K562 (cell line): ENCODE measurements at regions not wholly inside any gene's neighbourhood (a gene's known extent, or its start where the extent isn't known, plus 50 kb on each side); places are given as distances from the start of the nearest gene placed in this dataset.

Experiments used
- ATAC-seq: fragments of 200-7000 bp; cut with Tn5 transposase; 3 replicates; pipeline ENCODE4 v1.9.1; 2020; ENCODE audit warnings: moderate library complexity
- BruUV-seq: library from RNA; stranded (reverse); fragments of 400-500 nt; replicated peaks from 2 replicates; lab custom pipeline; 2021; lab: Mats Ljungman, UMichigan
- CTCF ChIA-PET: fragments of 300-600 bp; formaldehyde crosslinking; extraction: SDS; loops from one replicate; lab custom pipeline; 2021; ENCODE audit warnings: low intra/inter-chr PET ratio; lab: Yijun Ruan, JAX
- POLR2A ChIA-PET: fragments of 300-600, 350-650 bp; sonication (Branson Sonifier 250); formaldehyde crosslinking; extraction: SDS; loops from one replicate; lab custom pipeline; 2021; ENCODE audit warnings: antibody characterized with exemption, inconsistent platforms; lab: Yijun Ruan, JAX
- DNase-seq, 4 experiments: peaks; one replicate each; pipeline versions ENCODE4 v3.0.0 to v3.0.0-alpha.2; 2011 to 2018; ENCODE audit warnings: low spot score in 3 of 4, mixed read lengths in 3 of 4; ENCODE audit errors: extremely low read depth in 1 of 4
- FAIRE-seq: peaks from 2 replicates; lab custom pipeline; 2011; peaks lifted over from hg19 to GRCh38; lab: Jason Lieb, UNC
- H2AFZ ChIP-seq: 2 replicates; pipeline ENCODE4 v1.6.0; 2011; ENCODE audit warnings: low read depth, low read length, control low read depth, inconsistent platforms
- H3K27ac ChIP-seq: fragments of 200-600 bp; 3 replicates; pipeline ENCODE4 v1.8.0; 2011; ENCODE audit warnings: low read depth, mild to moderate bottlenecking, control low read depth, inconsistent platforms, low read length, moderate library complexity, mixed read lengths; ENCODE audit errors: extremely low read depth
- H3K27me3 ChIP-seq, 2 experiments: fragments of 300-600 bp in 1 of 2; 2 replicates in 1 of 2; 3 replicates in 1 of 2; pipeline versions ENCODE4 v1.6.0 to v1.8.0; 2011; ENCODE audit warnings: inconsistent platforms in 2 of 2, low read length in 2 of 2, mild to moderate bottlenecking in 1 of 2, mixed read lengths in 1 of 2, moderate library complexity in 1 of 2; ENCODE audit not compliant: control insufficient read depth in 2 of 2, insufficient read depth in 2 of 2
- H3K36me3 ChIP-seq: fragments of 300-600 bp; 3 replicates; pipeline ENCODE4 v1.8.0; 2011; ENCODE audit warnings: mild to moderate bottlenecking, low read length, inconsistent platforms; ENCODE audit not compliant: control insufficient read depth, insufficient read depth
- H3K4me1 ChIP-seq, 2 experiments: fragments of 200-600 bp in 1 of 2; replicated peaks in 1 of 2; 2 replicates in 1 of 2; 3 replicates in 1 of 2; pipeline versions ENCODE4 v1.5.1 to v1.8.0; 2011; ENCODE audit warnings: inconsistent platforms in 2 of 2, low read length in 2 of 2, mild to moderate bottlenecking in 1 of 2, mixed read lengths in 1 of 2, moderate library complexity in 1 of 2; ENCODE audit not compliant: control insufficient read depth in 2 of 2, insufficient read depth in 2 of 2
- H3K4me2 ChIP-seq: 2 replicates; pipeline ENCODE4 v1.6.1; 2011; ENCODE audit warnings: low read length, control low read depth, inconsistent platforms, mixed read lengths; ENCODE audit not compliant: insufficient read depth
- H3K4me3 ChIP-seq: fragments of 200-600 bp; sonication (generic), shearing (Covaris generic); 2 replicates; pipeline ENCODE4 v1.5.1; 2016; ENCODE audit warnings: control low read depth, inconsistent platforms
- H3K79me2 ChIP-seq: fragments of 200-600 bp; 3 replicates; pipeline ENCODE4 v1.8.0; 2011; ENCODE audit warnings: low read length, inconsistent platforms; ENCODE audit not compliant: control insufficient read depth, insufficient read depth
- H3K9ac ChIP-seq, 2 experiments: 2 replicates each; pipeline versions ENCODE4 v1.6.0 to v1.6.1; 2011; ENCODE audit warnings: low read depth in 2 of 2, low read length in 2 of 2, control low read depth in 1 of 2, inconsistent platforms in 1 of 2, mild to moderate bottlenecking in 1 of 2, mixed read lengths in 1 of 2; ENCODE audit not compliant: insufficient read depth in 1 of 2
- H3K9me1 ChIP-seq: one replicate; pipeline ENCODE4 v1.6.0; 2011; ENCODE audit warnings: inconsistent platforms, mild to moderate bottlenecking, low read length, moderate library complexity; ENCODE audit not compliant: control insufficient read depth, insufficient read depth
- H3K9me3 ChIP-seq: replicated peaks from 2 replicates; pipeline ENCODE4 v1.5.1; 2011; ENCODE audit warnings: low read depth, low read length, inconsistent platforms; ENCODE audit not compliant: control insufficient read depth, insufficient read depth
- H4K20me1 ChIP-seq: replicated peaks from 2 replicates; pipeline ENCODE4 v1.6.1; 2011; ENCODE audit warnings: low read length, inconsistent platforms, mixed read lengths; ENCODE audit not compliant: control insufficient read depth, insufficient read depth
- HDAC3 ChIP-seq: fragments of 450-650 bp; IDR thresholded peaks from 2 replicates; pipeline ENCODE4 v1.6.1; 2018; ENCODE audit warnings: borderline replicate concordance, mild to moderate bottlenecking, moderate library complexity; ENCODE audit not compliant: partially characterized antibody
- NFATC3 ChIP-seq: fragments of 450-650 bp; IDR thresholded peaks from 2 replicates; pipeline ENCODE4 v1.6.1; 2017; ENCODE audit warnings: mild to moderate bottlenecking
- RFX5 ChIP-seq: IDR thresholded peaks from 2 replicates; pipeline ENCODE4 v1.6.1; 2011; ENCODE audit warnings: low read depth, mild to moderate bottlenecking, improper control_type of control experiment, low read length
- RFX7 ChIP-seq: fragments of 250-450 bp; sonication (Bioruptor Pico); IDR thresholded peaks from 2 replicates; pipeline ENCODE4 v1.5.1; 2021; ENCODE audit warnings: mild to moderate bottlenecking
- SREBF2 ChIP-seq: sonication (generic); formaldehyde crosslinking; IDR thresholded peaks from 2 replicates; pipeline ENCODE4 v1.4.0; 2020; ENCODE audit warnings: mild to moderate bottlenecking, missing genetic modification reagents
- TBL1XR1 ChIP-seq, 2 experiments: IDR thresholded peaks; 2 replicates each; pipeline ENCODE4 v1.6.1; 2012; ENCODE audit warnings: improper control_type of control experiment in 2 of 2, low read length in 2 of 2, mild to moderate bottlenecking in 1 of 2
- U2AF2 ChIP-seq: fragments of 200-400 bp; formaldehyde crosslinking; optimal IDR thresholded peaks from 2 replicates; pipeline ENCODE3; 2017; ENCODE audit warnings: low read depth, mild to moderate bottlenecking, low read length
- ZFX ChIP-seq: sonication (generic); formaldehyde crosslinking; IDR thresholded peaks from 2 replicates; pipeline ENCODE4 v1.8.0; 2022; ENCODE audit warnings: mild to moderate bottlenecking, missing genetic modification reagents, moderate library complexity
- ZNF707 ChIP-seq: fragments of 250-450 bp; sonication (Bioruptor Pico); conservative IDR thresholded peaks from 2 replicates; pipeline ENCODE4 v1.8.0; 2022; ENCODE audit warnings: inconsistent platforms, mild to moderate bottlenecking, moderate library complexity
- ZSCAN29 ChIP-seq: fragments of 450-650 bp; IDR thresholded peaks from 2 replicates; pipeline ENCODE4 v1.6.1; 2017
- WGBS: fragments of 100-300 bp; shearing (Covaris generic); methylation state at CpG from one replicate; pipeline ENCODE4 v1.1.6; 2016; ENCODE audit warnings: low coverage, mixed read lengths; ENCODE audit not compliant: insufficient coverage; ENCODE audit errors: missing lambda C conversion rate; 5-methylcytosine and 5-hydroxymethylcytosine counted together
- in situ Hi-C: fragments of 300-500 bp; cut with MboI; formaldehyde crosslinking; loops from 4 replicates; pipeline ENCODE4 v1.15.0; 2018; ENCODE audit warnings: inconsistent platforms, mixed read lengths
- intact Hi-C: fragments of 100-400 bp; cut with micrococcal nuclease; formaldehyde crosslinking; loops from 2 replicates; pipeline ENCODE4 v1.14.2; 2022
- TF ChIP-seq, protein P1 (sequence below): fragments of 250-450 bp; sonication (Bioruptor Pico); IDR thresholded peaks from 2 replicates; pipeline ENCODE4 v1.4.0; 2020; ENCODE audit warnings: mild to moderate bottlenecking, moderate library complexity
- TF ChIP-seq, protein P2 (sequence below): fragments of 450-650 bp; IDR thresholded peaks from 2 replicates; pipeline ENCODE4 v1.6.1; 2016
- TF ChIP-seq, protein P3 (sequence below): fragments of 450-650 bp; IDR thresholded peaks from 2 replicates; pipeline ENCODE4 v1.6.1; 2016; ENCODE audit warnings: missing biosample characterization, missing genetic modification characterization
- TF ChIP-seq, protein P4 (sequence below): fragments of 250-450 bp; sonication (Bioruptor Pico); IDR thresholded peaks from 2 replicates; pipeline ENCODE4 v1.8.0; 2022; ENCODE audit warnings: moderate library complexity, mild to moderate bottlenecking, inconsistent platforms

DNA sequence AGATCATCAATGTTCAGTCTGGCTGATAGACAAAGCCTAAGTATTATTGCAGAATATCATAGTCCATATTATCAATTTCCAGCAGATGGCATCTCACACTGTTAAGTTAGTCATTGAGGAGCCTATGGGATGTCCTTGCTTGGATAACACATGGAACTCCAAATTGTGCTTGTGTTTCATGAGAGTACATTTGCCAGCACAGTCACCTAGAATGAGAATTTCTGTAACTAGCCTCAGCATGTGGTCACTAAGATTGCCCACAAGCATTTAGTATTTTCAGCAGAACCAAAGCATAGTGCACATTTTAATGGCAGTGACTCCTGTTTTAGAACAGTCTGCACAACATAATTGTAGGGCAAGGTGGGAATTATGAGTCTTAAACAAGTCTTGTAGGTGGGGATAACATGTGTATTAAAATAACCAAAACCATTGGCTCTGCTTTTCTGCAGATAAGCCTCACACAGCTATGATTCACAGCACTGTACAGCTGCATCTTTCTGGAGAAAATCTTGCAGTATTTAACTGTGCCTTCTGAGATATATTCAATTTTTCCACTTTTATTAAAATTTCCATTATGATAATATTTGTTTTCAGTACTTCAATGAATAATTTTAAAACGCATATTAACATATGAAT is 882.8 kb upstream of the SOX9 start:
- FAIRE-seq: no peak
- no peak overlapping the region for H2AFZ ChIP-seq
- no peaks in the 10 kb centered on the region for H3K4me1 ChIP-seq
- intact Hi-C loops: no loop called here
- in situ Hi-C loops: no loop called here
- no peak overlapping the region for H3K4me3 ChIP-seq
- H3K27ac ChIP-seq: no peak overlapping the region
- TF ChIP-seq ZFX (CRISPR knock-in tag): no peak
- no peak for TF ChIP-seq RFX7
- TF ChIP-seq, protein P1, sequence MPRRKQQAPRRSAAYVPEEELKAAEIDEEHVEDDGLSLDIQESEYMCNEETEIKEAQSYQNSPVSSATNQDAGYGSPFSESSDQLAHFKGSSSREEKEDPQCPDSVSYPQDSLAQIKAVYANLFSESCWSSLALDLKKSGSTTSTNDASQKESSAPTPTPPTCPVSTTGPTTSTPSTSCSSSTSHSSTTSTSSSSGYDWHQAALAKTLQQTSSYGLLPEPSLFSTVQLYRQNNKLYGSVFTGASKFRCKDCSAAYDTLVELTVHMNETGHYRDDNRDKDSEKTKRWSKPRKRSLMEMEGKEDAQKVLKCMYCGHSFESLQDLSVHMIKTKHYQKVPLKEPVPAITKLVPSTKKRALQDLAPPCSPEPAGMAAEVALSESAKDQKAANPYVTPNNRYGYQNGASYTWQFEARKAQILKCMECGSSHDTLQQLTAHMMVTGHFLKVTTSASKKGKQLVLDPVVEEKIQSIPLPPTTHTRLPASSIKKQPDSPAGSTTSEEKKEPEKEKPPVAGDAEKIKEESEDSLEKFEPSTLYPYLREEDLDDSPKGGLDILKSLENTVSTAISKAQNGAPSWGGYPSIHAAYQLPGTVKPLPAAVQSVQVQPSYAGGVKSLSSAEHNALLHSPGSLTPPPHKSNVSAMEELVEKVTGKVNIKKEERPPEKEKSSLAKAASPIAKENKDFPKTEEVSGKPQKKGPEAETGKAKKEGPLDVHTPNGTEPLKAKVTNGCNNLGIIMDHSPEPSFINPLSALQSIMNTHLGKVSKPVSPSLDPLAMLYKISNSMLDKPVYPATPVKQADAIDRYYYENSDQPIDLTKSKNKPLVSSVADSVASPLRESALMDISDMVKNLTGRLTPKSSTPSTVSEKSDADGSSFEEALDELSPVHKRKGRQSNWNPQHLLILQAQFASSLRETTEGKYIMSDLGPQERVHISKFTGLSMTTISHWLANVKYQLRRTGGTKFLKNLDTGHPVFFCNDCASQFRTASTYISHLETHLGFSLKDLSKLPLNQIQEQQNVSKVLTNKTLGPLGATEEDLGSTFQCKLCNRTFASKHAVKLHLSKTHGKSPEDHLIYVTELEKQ: no peak
- TF ChIP-seq TBL1XR1 (IDR thresholded peaks at IDR 0.05; ENCODE audit: low read length in 2 of 2): no peak
- no peak for TF ChIP-seq SREBF2 (CRISPR knock-in tag)
- no peak for TF ChIP-seq RFX5
- TF ChIP-seq, protein P2, sequence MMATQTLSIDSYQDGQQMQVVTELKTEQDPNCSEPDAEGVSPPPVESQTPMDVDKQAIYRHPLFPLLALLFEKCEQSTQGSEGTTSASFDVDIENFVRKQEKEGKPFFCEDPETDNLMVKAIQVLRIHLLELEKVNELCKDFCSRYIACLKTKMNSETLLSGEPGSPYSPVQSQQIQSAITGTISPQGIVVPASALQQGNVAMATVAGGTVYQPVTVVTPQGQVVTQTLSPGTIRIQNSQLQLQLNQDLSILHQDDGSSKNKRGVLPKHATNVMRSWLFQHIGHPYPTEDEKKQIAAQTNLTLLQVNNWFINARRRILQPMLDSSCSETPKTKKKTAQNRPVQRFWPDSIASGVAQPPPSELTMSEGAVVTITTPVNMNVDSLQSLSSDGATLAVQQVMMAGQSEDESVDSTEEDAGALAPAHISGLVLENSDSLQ: no peak
- TF ChIP-seq U2AF2: no peak
- no peak for TF ChIP-seq ZSCAN29
- TF ChIP-seq, protein P3, sequence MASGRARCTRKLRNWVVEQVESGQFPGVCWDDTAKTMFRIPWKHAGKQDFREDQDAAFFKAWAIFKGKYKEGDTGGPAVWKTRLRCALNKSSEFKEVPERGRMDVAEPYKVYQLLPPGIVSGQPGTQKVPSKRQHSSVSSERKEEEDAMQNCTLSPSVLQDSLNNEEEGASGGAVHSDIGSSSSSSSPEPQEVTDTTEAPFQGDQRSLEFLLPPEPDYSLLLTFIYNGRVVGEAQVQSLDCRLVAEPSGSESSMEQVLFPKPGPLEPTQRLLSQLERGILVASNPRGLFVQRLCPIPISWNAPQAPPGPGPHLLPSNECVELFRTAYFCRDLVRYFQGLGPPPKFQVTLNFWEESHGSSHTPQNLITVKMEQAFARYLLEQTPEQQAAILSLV (tag): no peak
- TF ChIP-seq NFATC3: no peak
- TF ChIP-seq, protein P4, sequence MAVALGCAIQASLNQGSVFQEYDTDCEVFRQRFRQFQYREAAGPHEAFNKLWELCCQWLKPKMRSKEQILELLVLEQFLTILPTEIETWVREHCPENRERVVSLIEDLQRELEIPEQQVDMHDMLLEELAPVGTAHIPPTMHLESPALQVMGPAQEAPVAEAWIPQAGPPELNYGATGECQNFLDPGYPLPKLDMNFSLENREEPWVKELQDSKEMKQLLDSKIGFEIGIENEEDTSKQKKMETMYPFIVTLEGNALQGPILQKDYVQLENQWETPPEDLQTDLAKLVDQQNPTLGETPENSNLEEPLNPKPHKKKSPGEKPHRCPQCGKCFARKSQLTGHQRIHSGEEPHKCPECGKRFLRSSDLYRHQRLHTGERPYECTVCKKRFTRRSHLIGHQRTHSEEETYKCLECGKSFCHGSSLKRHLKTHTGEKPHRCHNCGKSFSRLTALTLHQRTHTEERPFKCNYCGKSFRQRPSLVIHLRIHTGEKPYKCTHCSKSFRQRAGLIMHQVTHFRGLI (CRISPR knock-in tag): no peak
- no peak for TF ChIP-seq HDAC3
- TF ChIP-seq ZNF707 (CRISPR knock-in tag): no peak
- TF ChIP-seq, all 486 proteins: peak for 0
- ChIA-PET CTCF (no interaction called here), POLR2A (no interaction called here)
- DNase-seq (no peak), ATAC-seq (no peak)
- no TSS peak for BruUV-seq
- Histone ChIP-seq H4K20me1 (no peaks in the 10 kb centered on the region), H3K27me3 (no peaks in the 10 kb centered on the region), H3K9me1 (no peaks in the 10 kb centered on the region), H3K4me2 (no peak overlapping the region), H3K36me3 (no peaks in the 10 kb centered on the region), H3K79me2 (no peaks in the 10 kb centered on the region), H3K9me3 (no peaks in the 10 kb centered on the region), H3K9ac (no peak overlapping the region)
- WGBS: 0% methylated on average over 1 of the region's 1 CpG
